ENCODE measurements at regions not wholly inside any gene's neighbourhood (a gene's known extent, or its start where the extent isn't known, plus 50 kb on each side); places are given as distances from the start of the nearest gene placed in this dataset.

DNA sequence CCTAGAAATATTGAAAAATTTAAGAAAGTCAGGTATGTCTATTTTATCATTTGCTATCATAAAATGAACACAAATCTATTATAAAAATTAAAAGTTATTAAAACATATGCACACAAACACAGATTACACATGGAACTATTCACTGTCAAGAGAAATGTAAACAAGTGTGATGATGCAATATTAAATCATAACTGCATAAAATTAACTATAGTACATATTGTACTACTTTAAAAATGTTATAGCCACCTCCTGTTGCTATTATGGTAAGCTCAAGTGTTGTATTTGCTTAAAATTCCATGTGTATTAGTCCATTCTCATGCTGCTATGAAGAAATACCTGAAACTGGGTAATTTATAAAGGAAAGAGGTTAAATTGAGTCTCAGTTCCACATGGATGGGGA is 54.7 kb upstream of the CMC1 start:
- Histone ChIP-seq H3K4me3 (ENCODE audit: low read depth, low read length) (no peak overlapping the region), H3K27me3 (ENCODE audit: control insufficient read depth, insufficient read depth, low read length) (no peaks in the 10 kb centered on the region), H3K36me3 (ENCODE audit: control insufficient read depth, insufficient read depth, low read length) (no peaks in the 10 kb centered on the region)
- no peak for TF ChIP-seq CTCF (IDR thresholded peaks at IDR 0.05; ENCODE audit: insufficient read depth, low read length, poor library complexity, severe bottlenecking)
- no peak for DNase-seq (ENCODE audit: low read depth)

GRCh38 chr3:28188686-28189085 is 52.7 kb upstream of the CMC1 start:
- DNase-seq (ENCODE audit: low read depth) = no peak

DNA sequence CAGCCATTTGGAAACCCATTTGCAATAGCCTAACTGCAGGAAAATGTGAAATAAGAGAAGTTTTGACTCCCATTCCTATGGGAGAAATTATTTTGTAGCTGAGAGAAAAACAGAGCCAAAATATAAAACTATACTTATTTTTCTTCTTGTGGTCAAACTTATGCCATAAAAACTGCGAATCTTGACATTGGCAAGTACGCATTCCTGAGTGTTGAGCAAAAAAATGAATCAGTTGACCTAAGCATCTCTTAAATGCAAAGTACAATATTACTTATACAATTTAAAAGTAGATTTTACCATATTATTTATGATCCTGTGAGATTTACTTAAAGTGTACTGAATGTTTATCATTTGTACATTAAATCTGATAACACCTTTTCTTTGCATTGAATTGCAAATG is 50.1 kb upstream of the CMC1 start:
- no peak for TF ChIP-seq CTCF (IDR thresholded peaks at IDR 0.05; ENCODE audit: insufficient read depth, low read length, poor library complexity, severe bottlenecking)
- H3K36me3 ChIP-seq (ENCODE audit: control insufficient read depth, insufficient read depth, low read length) = no peaks in the 10 kb centered on the region
- no peak overlapping the region for H3K4me3 ChIP-seq (ENCODE audit: low read depth, low read length)
- no peak for DNase-seq (ENCODE audit: low read depth)
- no peaks in the 10 kb centered on the region for H3K27me3 ChIP-seq (ENCODE audit: control insufficient read depth, insufficient read depth, low read length)

More at GRCh38 chr3:28188686-28189085, 52.7 kb upstream of the CMC1 start:
- H3K4me3 ChIP-seq (ENCODE audit: low read depth, low read length) = no peak overlapping the region
- no peaks in the 10 kb centered on the region for H3K36me3 ChIP-seq (ENCODE audit: control insufficient read depth, insufficient read depth, low read length)
- no peaks in the 10 kb centered on the region for H3K27me3 ChIP-seq (ENCODE audit: control insufficient read depth, insufficient read depth, low read length)
- no peak for TF ChIP-seq CTCF (IDR thresholded peaks at IDR 0.05; ENCODE audit: insufficient read depth, low read length, poor library complexity, severe bottlenecking)
